GM12872 (cell line): ENCODE measurements at regions not wholly inside any gene's neighbourhood (a gene's known extent, or its start where the extent isn't known, plus 50 kb on each side); places are given as distances from the start of the nearest gene placed in this dataset.

Experiments used
- TF ChIP-seq, protein P1 (sequence below): IDR thresholded peaks from 3 replicates; pipeline ENCODE4 v1.5.1; 2011; ENCODE audit warnings: low read depth, mild to moderate bottlenecking, low read length, moderate library complexity; ENCODE audit not compliant: insufficient read depth

DNA sequence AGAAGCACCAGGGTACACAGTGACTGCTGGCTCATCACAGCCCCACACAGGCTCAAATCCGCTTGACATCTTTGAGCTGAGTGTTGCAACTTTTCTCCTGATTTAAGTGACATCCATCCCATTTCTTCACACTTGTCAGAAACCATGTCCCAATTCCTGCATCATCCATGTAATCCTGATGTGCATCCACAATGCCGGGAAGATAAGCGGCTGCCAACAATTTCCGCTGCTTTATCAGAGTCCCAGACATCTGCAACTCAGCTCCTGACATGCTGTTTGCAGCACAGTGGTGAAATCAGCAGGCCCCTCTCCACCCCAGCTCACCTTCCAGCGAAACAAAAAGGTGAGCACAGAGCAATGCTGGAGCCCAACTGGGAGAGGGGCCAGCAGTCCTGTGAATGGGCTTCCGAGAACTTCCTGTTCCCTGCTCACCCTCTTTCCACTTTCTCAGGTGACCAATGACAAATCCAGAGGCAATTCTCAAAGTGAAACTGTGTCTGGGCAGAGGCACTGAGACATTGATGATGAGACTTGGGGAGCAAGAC is 581.0 kb downstream of the AJAP1 start:
- TF ChIP-seq, protein P1, sequence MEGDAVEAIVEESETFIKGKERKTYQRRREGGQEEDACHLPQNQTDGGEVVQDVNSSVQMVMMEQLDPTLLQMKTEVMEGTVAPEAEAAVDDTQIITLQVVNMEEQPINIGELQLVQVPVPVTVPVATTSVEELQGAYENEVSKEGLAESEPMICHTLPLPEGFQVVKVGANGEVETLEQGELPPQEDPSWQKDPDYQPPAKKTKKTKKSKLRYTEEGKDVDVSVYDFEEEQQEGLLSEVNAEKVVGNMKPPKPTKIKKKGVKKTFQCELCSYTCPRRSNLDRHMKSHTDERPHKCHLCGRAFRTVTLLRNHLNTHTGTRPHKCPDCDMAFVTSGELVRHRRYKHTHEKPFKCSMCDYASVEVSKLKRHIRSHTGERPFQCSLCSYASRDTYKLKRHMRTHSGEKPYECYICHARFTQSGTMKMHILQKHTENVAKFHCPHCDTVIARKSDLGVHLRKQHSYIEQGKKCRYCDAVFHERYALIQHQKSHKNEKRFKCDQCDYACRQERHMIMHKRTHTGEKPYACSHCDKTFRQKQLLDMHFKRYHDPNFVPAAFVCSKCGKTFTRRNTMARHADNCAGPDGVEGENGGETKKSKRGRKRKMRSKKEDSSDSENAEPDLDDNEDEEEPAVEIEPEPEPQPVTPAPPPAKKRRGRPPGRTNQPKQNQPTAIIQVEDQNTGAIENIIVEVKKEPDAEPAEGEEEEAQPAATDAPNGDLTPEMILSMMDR, result no peak

DNA sequence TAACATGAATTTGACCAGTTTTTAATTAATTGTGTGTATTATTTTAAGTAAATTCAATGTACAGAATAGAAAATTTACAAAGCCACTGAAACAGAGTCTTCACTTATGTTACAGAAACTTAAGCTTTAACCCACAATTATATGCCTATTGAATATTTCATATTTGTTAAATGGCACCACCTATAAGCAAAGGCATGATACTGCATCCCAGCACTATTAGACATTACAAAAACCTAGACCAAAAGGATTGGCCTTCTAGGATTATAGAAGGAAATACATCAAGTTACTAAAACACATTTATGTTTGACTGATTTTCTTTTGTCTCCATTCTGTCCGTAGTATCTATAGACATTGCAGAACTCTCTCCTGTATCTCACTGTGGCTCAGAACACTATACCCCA is 578.1 kb downstream of the AJAP1 start:
- TF ChIP-seq, protein P1, result no peak

DNA sequence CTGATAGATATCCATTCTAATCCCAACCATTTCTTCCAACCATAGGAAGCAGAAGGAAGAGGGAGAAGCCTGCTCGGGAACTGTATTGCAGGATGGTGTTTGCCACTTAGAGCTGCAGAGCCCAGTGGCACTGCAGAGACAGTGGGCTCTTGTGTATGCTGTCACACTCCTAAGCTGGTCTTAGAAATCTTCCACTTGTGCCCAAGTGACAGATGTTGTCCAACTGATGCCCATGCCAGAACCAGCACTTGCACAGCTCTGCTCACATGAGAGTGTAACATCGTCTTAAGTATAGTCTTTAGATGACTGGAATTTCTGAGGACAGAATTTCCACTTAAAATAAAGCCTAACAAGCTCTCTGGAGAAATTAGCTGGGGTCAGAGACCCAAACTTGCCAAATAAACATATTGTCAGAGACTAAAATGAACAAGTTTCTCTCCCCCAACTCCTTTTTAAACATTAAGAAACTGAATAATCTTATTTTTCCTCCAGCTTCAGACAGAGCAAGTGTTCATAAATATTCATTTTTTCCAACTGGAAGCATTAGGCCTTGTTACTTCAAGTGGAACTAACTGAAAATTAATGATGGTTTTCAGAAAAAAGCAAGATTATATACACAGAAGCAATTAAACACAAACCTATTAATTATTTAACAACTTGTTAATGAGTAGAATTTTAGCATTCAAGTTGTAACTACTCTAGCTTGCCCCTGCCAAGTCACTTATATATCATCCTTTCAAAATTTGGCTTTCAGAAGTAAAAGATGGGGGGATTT is 577.3 kb downstream of the AJAP1 start:
- TF ChIP-seq, protein P1, result no peak

DNA sequence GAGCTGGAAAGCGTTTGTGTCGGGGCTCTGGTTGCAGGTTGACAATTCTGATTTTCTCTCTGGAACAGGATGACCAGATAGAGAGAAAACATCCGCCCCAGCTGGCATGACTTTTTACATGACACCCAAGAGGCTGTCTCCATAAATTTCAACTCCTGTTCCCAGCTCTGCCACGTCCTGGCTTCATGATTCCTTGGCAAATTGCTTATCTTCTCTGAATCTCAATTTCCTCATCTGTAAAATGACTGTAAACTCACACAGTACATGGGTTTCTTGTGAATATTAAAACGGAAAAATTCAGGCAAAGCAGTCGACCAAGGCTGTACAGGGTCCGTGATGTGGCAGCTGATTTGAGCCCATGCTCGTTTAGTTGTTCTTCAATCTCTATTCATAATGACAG is 572.7 kb downstream of the AJAP1 start:
- TF ChIP-seq, protein P1, result no peak

DNA sequence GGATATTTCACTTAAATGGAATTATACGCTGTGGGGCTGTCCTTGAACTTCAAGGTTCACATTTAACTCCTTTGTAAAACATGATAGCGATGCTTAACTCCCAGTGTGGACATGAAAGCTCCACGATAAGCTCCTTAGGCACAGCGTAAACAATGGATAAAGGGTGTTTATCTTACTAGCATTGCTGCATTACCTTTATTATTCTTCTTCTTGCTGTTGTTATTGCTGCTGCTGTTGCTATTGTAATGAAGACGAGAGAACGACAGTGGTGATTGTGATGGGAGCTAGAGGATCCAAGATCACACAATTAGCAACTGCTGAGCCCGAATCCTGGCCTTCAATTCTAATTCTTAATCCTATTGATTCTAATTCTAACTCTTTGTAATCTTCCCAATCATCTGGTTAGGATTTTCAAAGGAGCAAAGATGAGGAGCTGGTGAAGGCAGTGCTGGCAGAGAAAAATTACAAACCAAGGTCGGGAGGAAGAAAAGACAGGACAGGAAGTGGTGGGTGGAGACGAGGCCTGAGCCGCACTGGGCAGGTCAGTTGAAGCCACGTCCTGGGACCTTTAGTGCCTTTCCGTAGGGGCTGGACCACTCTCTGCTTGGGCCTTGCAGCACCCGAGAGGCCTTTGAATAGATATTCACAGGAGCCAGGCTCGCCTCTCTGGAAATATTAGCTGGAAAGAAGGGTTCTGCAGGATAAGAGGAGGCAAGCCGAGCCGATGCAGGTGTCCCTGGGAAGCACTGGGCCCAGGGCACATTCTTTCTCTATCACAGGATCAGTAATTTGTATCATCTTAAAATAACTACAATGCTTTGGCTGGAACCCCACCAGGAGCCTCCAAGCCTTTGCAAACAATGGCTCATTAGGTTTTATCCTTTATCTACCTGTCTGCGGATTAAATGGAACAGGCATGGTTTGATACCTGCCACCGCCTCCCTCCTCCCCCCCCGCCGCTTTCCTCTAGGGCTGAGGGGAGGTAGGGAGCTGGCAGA is 571.6 kb downstream of the AJAP1 start:
- TF ChIP-seq, protein P1, result no peak

DNA sequence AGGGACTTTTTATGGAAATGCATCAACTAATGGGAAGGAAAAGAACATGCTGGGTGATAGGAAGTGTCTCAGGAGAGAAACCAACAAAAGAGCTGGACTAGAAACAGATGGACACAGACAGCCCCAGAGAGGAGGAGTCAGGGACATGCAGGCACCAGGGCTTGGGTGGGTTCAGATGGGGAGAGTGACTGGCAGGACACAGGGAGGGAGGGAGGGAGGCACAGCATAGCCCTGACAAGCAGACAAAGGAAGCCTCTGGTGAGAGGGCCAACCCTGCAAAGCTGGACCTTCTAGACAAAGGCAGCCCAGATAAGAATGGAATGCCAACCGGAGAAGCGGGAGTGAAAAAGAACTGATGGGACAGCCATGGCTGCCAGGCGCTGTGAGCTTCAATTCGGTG is 568.8 kb downstream of the AJAP1 start:
- TF ChIP-seq, protein P1, result no peak

DNA sequence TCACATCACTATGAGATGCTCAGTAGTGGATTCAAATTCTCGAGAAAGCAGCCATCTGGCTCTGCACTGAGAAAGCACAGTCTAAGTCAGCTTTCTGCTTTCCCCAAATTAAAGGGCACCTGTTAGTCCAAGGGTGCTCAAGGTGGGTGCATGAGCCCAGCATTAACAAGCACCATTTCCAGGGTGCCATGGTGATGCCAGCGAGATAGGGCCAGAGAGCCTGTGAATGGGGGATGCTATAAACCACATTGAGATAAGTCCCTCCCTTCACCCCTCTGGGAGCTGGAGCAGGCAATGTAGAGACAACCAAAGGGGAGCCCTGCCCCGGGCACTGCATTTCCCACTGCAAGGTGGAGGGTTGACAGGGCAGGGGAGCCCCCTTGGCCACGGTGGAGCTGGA is 568.2 kb downstream of the AJAP1 start:
- TF ChIP-seq, protein P1, result no peak
